SK-N-SH (cell line): ENCODE measurements at regions not wholly inside any gene's neighbourhood (a gene's known extent, or its start where the extent isn't known, plus 50 kb on each side); places are given as distances from the start of the nearest gene placed in this dataset.

Experiments
- CTCF ChIA-PET: fragments of 300-600, 350-600 bp; formaldehyde crosslinking; extraction: SDS; loops from one replicate; lab custom pipeline; 2021; lab: Yijun Ruan, JAX
- POLR2A ChIA-PET: fragments of 350-600 bp; sonication (Branson Sonifier 250); formaldehyde crosslinking; extraction: SDS; loops from one replicate; lab custom pipeline; 2020; ENCODE audit warnings: antibody characterized with exemption, inconsistent platforms; lab: Yijun Ruan, JAX
- DNase-seq: peaks from one replicate; pipeline ENCODE4 v3.0.0; 2012
- H2AFZ ChIP-seq: fragments of 200-600 bp; sonication (generic); 2 replicates; pipeline ENCODE4 v1.8.1; 2016; ENCODE audit warnings: antibody characterized with exemption, mild to moderate bottlenecking, low read depth
- H3F3A ChIP-seq: fragments of 200-600 bp; sonication (generic); replicated peaks from 2 replicates; pipeline ENCODE3; 2016; ENCODE audit warnings: antibody characterized with exemption, mild to moderate bottlenecking; ENCODE audit not compliant: insufficient read depth
- H3K27ac ChIP-seq, 2 experiments: fragments of 200-500 bp in 1 of 2; fragments of 200-600 bp in 1 of 2; sonication (Bioruptor generic) in 1 of 2; sonication (generic), shearing (Covaris generic) in 1 of 2; 2 replicates each; pipeline versions ENCODE4 v1.5.1 to v1.6.1; 2014 to 2016; ENCODE audit warnings: low read depth in 2 of 2, inconsistent platforms in 1 of 2, low read length in 1 of 2, mild to moderate bottlenecking in 1 of 2, mixed read lengths in 1 of 2
- H3K27me3 ChIP-seq: fragments of 200-600 bp; sonication (generic), shearing (Covaris generic); 2 replicates; pipeline ENCODE4 v1.6.1; 2016; ENCODE audit warnings: mixed run types; ENCODE audit not compliant: insufficient read depth
- H3K36me3 ChIP-seq, 2 experiments: fragments of 200-500 bp in 1 of 2; fragments of 200-600 bp in 1 of 2; sonication (Bioruptor generic) in 1 of 2; sonication (generic) in 1 of 2; replicated peaks in 1 of 2; 2 replicates each; pipeline versions ENCODE3 to v1.5.1; 2014 to 2016; ENCODE audit warnings: low read length in 1 of 2, mild to moderate bottlenecking in 1 of 2; ENCODE audit not compliant: insufficient read depth in 2 of 2, control insufficient read depth in 1 of 2
- H3K4me1 ChIP-seq, 2 experiments: fragments of 200-500 bp in 1 of 2; fragments of 200-600 bp in 1 of 2; sonication (Bioruptor generic) in 1 of 2; sonication (generic), shearing (Covaris generic) in 1 of 2; 2 replicates each; pipeline versions ENCODE4 v1.5.1 to v1.6.1; 2014 to 2016; ENCODE audit warnings: low read depth in 1 of 2, low read length in 1 of 2, mixed run types in 1 of 2; ENCODE audit not compliant: insufficient read depth in 2 of 2, control insufficient read depth in 1 of 2
- H3K4me2 ChIP-seq: fragments of 200-600 bp; sonication (generic), shearing (Covaris generic); 2 replicates; pipeline ENCODE4 v1.6.1; 2017; ENCODE audit warnings: mixed run types
- H3K4me3 ChIP-seq, 2 experiments: fragments of 200-500 bp in 1 of 2; fragments of 200-600 bp in 1 of 2; sonication (Bioruptor generic) in 1 of 2; sonication (generic), shearing (Covaris generic) in 1 of 2; 2 replicates each; pipeline versions ENCODE4 v1.5.1 to v1.8.1; 2014 to 2016; ENCODE audit warnings: low read depth in 2 of 2, inconsistent platforms in 1 of 2, low read length in 1 of 2, mild to moderate bottlenecking in 1 of 2, mixed read lengths in 1 of 2, moderate library complexity in 1 of 2
- H3K79me2 ChIP-seq: fragments of 200-600 bp; sonication (generic); 2 replicates; pipeline ENCODE4 v1.8.1; 2017; ENCODE audit warnings: mild to moderate bottlenecking; ENCODE audit not compliant: insufficient read depth
- H3K9ac ChIP-seq: fragments of 200-600 bp; sonication (generic); 2 replicates; pipeline ENCODE4 v1.6.1; 2017; ENCODE audit warnings: mixed run types
- H3K9me2 ChIP-seq: fragments of 200-600 bp; sonication (generic); 2 replicates; pipeline ENCODE4 v1.6.1; 2017; ENCODE audit warnings: mixed run types
- H3K9me3 ChIP-seq: fragments of 200-600 bp; sonication (generic); 2 replicates; pipeline ENCODE4 v1.6.1; 2017; ENCODE audit warnings: mixed run types, mild to moderate bottlenecking, moderate library complexity
- H4K20me1 ChIP-seq: fragments of 200-600 bp; sonication (generic); 2 replicates; pipeline ENCODE4 v1.6.1; 2017; ENCODE audit warnings: mild to moderate bottlenecking, mixed run types; ENCODE audit not compliant: insufficient read depth
- ELF1 ChIP-seq: IDR thresholded peaks from 2 replicates; pipeline ENCODE4 v1.4.0; 2012
- EZH2phosphoT487 ChIP-seq: fragments of 200-600 bp; sonication (generic); IDR thresholded peaks from 2 replicates; pipeline ENCODE4 v1.6.1; 2017; ENCODE audit warnings: low read depth, mixed run types, mild to moderate bottlenecking, antibody characterized with exemption, moderate library complexity, borderline replicate concordance
- FOXJ3 ChIP-seq: sonication (generic); formaldehyde crosslinking; IDR thresholded peaks from 2 replicates; pipeline ENCODE4 v1.5.1; 2020; ENCODE audit warnings: mild to moderate bottlenecking, missing genetic modification reagents
- GATA2 ChIP-seq: sonication (generic); formaldehyde crosslinking; IDR thresholded peaks from 2 replicates; pipeline ENCODE4 v1.5.0; 2020; ENCODE audit warnings: mild to moderate bottlenecking, missing genetic modification reagents
- JUND ChIP-seq: IDR thresholded peaks from 2 replicates; pipeline ENCODE4 v1.4.0; 2012
- MXI1 ChIP-seq: IDR thresholded peaks from 2 replicates; pipeline ENCODE4 v1.6.1; 2012; ENCODE audit warnings: mild to moderate bottlenecking, low read depth, low read length, improper control_type of control experiment
- NFIC ChIP-seq: IDR thresholded peaks from 2 replicates; pipeline ENCODE4 v1.4.0; 2012; ENCODE audit warnings: borderline replicate concordance
- NRF1 ChIP-seq: IDR thresholded peaks from 2 replicates; pipeline ENCODE4 v1.6.1; 2012; ENCODE audit warnings: low read depth, mild to moderate bottlenecking, low read length
- PBX3 ChIP-seq: IDR thresholded peaks from 2 replicates; pipeline ENCODE4; 2012
- POLR2AphosphoS5 ChIP-seq: IDR thresholded peaks from 2 replicates; pipeline ENCODE4 v1.6.1; 2012; ENCODE audit warnings: low read depth, low read length
- SIN3A ChIP-seq: IDR thresholded peaks from 2 replicates; pipeline ENCODE4 v1.6.1; 2012; ENCODE audit warnings: low read depth, mild to moderate bottlenecking, low read length, moderate library complexity, borderline replicate concordance
- SMC3 ChIP-seq: IDR thresholded peaks from 2 replicates; pipeline ENCODE4 v1.6.1; 2012; ENCODE audit warnings: low read depth, low read length, improper control_type of control experiment
- TCF12 ChIP-seq: IDR thresholded peaks from 2 replicates; pipeline ENCODE4 v1.4.0; 2012
- TEAD4 ChIP-seq: IDR thresholded peaks from 2 replicates; pipeline ENCODE4 v1.4.0; 2012; ENCODE audit warnings: mild to moderate bottlenecking, borderline replicate concordance; ENCODE audit not compliant: insufficient read depth
- USF2 ChIP-seq: fragments of 150-350 bp; IDR thresholded peaks from 2 replicates; pipeline ENCODE4 v1.6.1; 2017; ENCODE audit warnings: antibody characterized with exemption, low read length, low read depth, borderline replicate concordance
- YY1 ChIP-seq: IDR thresholded peaks from 2 replicates; pipeline ENCODE4 v1.4.0; 2012; ENCODE audit warnings: low read depth, mild to moderate bottlenecking
- WGBS: methylation state at CpG from one replicate; pipeline ENCODE4 v1.1.6; 2017; ENCODE audit warnings: low lambda C conversion rate; 5-methylcytosine and 5-hydroxymethylcytosine counted together
- TF ChIP-seq, protein P1 (sequence below): IDR thresholded peaks from 2 replicates; pipeline ENCODE4 v1.4.0; 2012; ENCODE audit warnings: low read depth, borderline replicate concordance
- TF ChIP-seq, protein P2 (sequence below): IDR thresholded peaks from 2 replicates; pipeline ENCODE4 v1.4.0; 2012; ENCODE audit warnings: low read depth
- TF ChIP-seq, protein P3 (sequence below): IDR thresholded peaks from 2 replicates; pipeline ENCODE4 v1.6.1; 2012; ENCODE audit warnings: mild to moderate bottlenecking, low read depth, low read length, moderate library complexity

DNA sequence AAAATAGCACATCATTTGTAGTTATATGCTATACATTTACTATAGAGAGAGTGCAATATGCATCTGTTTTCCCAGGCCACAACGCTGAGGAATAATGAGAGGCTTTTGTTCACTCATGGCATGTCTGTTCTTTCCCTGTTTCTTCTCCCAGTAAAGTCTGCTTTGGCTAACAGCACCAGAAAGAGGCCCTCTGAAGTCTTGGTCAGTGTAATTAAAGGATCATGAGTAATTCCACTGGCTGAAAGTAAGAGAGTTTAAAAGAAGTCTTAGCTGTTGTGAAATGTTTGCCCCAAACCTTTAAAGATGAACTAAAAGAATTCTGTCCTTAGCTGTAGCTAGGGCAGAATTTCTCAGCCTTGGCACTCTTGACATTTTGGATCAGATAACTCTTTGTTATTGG, 228.8 kb downstream of the TLE4 start:
- no peak for TF ChIP-seq FOXJ3 (CRISPR knock-in tag)
- TF ChIP-seq, protein P1, sequence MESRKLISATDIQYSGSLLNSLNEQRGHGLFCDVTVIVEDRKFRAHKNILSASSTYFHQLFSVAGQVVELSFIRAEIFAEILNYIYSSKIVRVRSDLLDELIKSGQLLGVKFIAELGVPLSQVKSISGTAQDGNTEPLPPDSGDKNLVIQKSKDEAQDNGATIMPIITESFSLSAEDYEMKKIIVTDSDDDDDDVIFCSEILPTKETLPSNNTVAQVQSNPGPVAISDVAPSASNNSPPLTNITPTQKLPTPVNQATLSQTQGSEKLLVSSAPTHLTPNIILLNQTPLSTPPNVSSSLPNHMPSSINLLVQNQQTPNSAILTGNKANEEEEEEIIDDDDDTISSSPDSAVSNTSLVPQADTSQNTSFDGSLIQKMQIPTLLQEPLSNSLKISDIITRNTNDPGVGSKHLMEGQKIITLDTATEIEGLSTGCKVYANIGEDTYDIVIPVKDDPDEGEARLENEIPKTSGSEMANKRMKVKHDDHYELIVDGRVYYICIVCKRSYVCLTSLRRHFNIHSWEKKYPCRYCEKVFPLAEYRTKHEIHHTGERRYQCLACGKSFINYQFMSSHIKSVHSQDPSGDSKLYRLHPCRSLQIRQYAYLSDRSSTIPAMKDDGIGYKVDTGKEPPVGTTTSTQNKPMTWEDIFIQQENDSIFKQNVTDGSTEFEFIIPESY, result no peak
- no peak for TF ChIP-seq SIN3A
- TF ChIP-seq EZH2phosphoT487, result no peak
- no peak for TF ChIP-seq TCF12
- no peak for TF ChIP-seq ELF1
- TF ChIP-seq SMC3, result no peak
- no peak overlapping the region for H3K27ac ChIP-seq
- no peaks in the 10 kb centered on the region for H3K9me2 ChIP-seq
- H3K4me2 ChIP-seq, result no peak overlapping the region
- H3K9me3 ChIP-seq, result 0 out of 2 replicates have a peak, but pooled peaks cover 2% of the 10 kb centered on the region
- no peak overlapping the region for H2AFZ ChIP-seq
- H3K9ac ChIP-seq, result no peak overlapping the region
- no peak for DNase-seq
- no peaks in the 10 kb centered on the region for H3K79me2 ChIP-seq
- H3F3A ChIP-seq, result no peaks in the 10 kb centered on the region
- no peaks in the 10 kb centered on the region for H4K20me1 ChIP-seq
- ChIA-PET POLR2A (no interaction called here), CTCF (no interaction called here)
- 39% methylated on average over 1 of the region's 1 CpG for WGBS
- H3K36me3 ChIP-seq, result no peaks in the 10 kb centered on the region
- no peaks in the 10 kb centered on the region for H3K27me3 ChIP-seq
- H3K4me3 ChIP-seq, result no peak overlapping the region
- H3K4me1 ChIP-seq, result no peaks in the 10 kb centered on the region

DNA sequence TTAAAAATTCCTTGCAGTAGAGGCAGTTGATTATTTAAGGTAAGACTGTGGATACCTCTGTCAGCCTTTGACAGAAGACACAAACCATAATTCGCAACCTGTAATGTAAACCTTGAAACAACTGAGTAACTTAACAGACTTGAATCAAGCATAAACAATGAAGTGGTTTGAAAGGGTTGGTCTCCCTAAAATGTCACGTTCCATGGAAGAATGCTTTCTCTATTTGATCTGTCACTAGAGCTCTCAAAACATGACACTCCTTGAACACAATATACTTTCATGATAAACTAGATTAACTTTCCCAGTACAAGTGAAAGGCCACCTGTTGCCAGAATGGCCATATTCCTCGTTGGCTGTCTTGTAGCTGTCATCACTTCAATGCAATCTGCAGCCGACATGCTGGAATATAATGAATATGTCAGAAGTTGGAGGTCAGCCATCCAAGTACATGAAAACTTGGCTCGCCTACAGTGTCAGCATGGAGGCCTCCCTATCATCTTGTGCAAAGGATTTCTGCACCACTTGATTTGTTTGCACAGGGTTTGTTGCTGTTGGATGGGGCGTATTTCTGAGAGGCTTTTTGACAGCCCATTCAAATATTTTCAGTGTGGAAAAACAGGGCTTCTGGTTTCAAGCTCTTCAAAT, 228.0 kb downstream of the TLE4 start:
- Histone ChIP-seq H3K36me3 (no peaks in the 10 kb centered on the region), H4K20me1 (no peaks in the 10 kb centered on the region), H3K9ac (no peak overlapping the region), H3F3A (no peaks in the 10 kb centered on the region), H2AFZ (no peak overlapping the region), H3K4me3 (no peak overlapping the region), H3K4me2 (no peak overlapping the region), H3K9me2 (no peaks in the 10 kb centered on the region), H3K27ac (no peak overlapping the region), H3K4me1 (no peaks in the 10 kb centered on the region), H3K79me2 (no peaks in the 10 kb centered on the region), H3K9me3 (0 out of 2 replicates have a peak, but pooled peaks cover 2% of the 10 kb centered on the region), H3K27me3 (no peaks in the 10 kb centered on the region)
- WGBS, result 55% methylated on average over 6 of the region's 6 CpGs
- CTCF ChIA-PET, result no interaction called here
- TF ChIP-seq PBX3, result no peak
- TF ChIP-seq NFIC, result no peak
- TF ChIP-seq SMC3, result no peak
- TF ChIP-seq, protein P2, sequence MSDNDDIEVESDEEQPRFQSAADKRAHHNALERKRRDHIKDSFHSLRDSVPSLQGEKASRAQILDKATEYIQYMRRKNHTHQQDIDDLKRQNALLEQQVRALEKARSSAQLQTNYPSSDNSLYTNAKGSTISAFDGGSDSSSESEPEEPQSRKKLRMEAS, result no peak
- TF ChIP-seq SIN3A, result no peak
- TF ChIP-seq YY1, result no peak
- no peak for TF ChIP-seq GATA2 (CRISPR knock-in tag)
- TF ChIP-seq POLR2AphosphoS5, result no peak
- TF ChIP-seq TCF12, result no peak
- TF ChIP-seq, protein P3, sequence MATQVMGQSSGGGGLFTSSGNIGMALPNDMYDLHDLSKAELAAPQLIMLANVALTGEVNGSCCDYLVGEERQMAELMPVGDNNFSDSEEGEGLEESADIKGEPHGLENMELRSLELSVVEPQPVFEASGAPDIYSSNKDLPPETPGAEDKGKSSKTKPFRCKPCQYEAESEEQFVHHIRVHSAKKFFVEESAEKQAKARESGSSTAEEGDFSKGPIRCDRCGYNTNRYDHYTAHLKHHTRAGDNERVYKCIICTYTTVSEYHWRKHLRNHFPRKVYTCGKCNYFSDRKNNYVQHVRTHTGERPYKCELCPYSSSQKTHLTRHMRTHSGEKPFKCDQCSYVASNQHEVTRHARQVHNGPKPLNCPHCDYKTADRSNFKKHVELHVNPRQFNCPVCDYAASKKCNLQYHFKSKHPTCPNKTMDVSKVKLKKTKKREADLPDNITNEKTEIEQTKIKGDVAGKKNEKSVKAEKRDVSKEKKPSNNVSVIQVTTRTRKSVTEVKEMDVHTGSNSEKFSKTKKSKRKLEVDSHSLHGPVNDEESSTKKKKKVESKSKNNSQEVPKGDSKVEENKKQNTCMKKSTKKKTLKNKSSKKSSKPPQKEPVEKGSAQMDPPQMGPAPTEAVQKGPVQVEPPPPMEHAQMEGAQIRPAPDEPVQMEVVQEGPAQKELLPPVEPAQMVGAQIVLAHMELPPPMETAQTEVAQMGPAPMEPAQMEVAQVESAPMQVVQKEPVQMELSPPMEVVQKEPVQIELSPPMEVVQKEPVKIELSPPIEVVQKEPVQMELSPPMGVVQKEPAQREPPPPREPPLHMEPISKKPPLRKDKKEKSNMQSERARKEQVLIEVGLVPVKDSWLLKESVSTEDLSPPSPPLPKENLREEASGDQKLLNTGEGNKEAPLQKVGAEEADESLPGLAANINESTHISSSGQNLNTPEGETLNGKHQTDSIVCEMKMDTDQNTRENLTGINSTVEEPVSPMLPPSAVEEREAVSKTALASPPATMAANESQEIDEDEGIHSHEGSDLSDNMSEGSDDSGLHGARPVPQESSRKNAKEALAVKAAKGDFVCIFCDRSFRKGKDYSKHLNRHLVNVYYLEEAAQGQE, result no peak
- no peak for TF ChIP-seq TEAD4
- TF ChIP-seq JUND, result no peak
- no peak for TF ChIP-seq NRF1
- no peak for TF ChIP-seq MXI1
- no peak for TF ChIP-seq USF2
- TF ChIP-seq, all 33 proteins: peak for 0
- POLR2A ChIA-PET, result no interaction called here
- no peak for DNase-seq
